ENCODE measurements at regions not wholly inside any gene's neighbourhood (a gene's known extent, or its start where the extent isn't known, plus 50 kb on each side); places are given as distances from the start of the nearest gene placed in this dataset.
"Not testable (repeated sequence)": the region's sequence is repeated elsewhere in the genome, so short reads cannot be mapped to it uniquely, and the experiment has no call there.

GRCh38 chr6:125597411-125598253 is 151.8 kb upstream of the HEY2 start:
- peak; percentile 98 for DNase-seq

GRCh38 chr6:125598422-125598821 is 151.0 kb upstream of the HEY2 start:
- peak; percentile 99 for DNase-seq

- DNase-seq = no peak
Measured at GRCh38 chr6:125604257-125604656, 145.2 kb upstream of the HEY2 start.

GRCh38 chr6:125611573-125612344 is 137.7 kb upstream of the HEY2 start:
- peak; percentile 72 for DNase-seq

- peak; percentile 40 for DNase-seq
Measured at GRCh38 chr6:125612345-125612846, 137.0 kb upstream of the HEY2 start.

- no peak for DNase-seq
Measured at GRCh38 chr6:125618629-125619028, 130.8 kb upstream of the HEY2 start.

GRCh38 chr6:125623085-125623484 is 126.3 kb upstream of the HEY2 start:
- DNase-seq = no peak

- no peak for DNase-seq
Measured at GRCh38 chr6:125631165-125631564, 118.3 kb upstream of the HEY2 start.

- not testable (repeated sequence) for DNase-seq
Measured at GRCh38 chr6:125636011-125636410, 113.4 kb upstream of the HEY2 start.

GRCh38 chr6:125636671-125637070 is 112.8 kb upstream of the HEY2 start:
- no peak for DNase-seq

- DNase-seq = no peak
Measured at GRCh38 chr6:125637207-125637606, 112.2 kb upstream of the HEY2 start.

GRCh38 chr6:125639466-125640020 is 109.9 kb upstream of the HEY2 start:
- no peak for DNase-seq

- no peak for DNase-seq
Measured at GRCh38 chr6:125640441-125641150, 108.8 kb upstream of the HEY2 start.

- not testable (repeated sequence) for DNase-seq
Measured at GRCh38 chr6:125643967-125644661, 105.3 kb upstream of the HEY2 start.

- no peak for DNase-seq
Measured at GRCh38 chr6:125647391-125647790, 102.0 kb upstream of the HEY2 start.

- DNase-seq = not testable (repeated sequence)
Measured at GRCh38 chr6:125653752-125654151, 95.7 kb upstream of the HEY2 start.

GRCh38 chr6:125655511-125655910 is 93.9 kb upstream of the HEY2 start:
- DNase-seq = no peak

GRCh38 chr6:125656287-125656870 is 93.1 kb upstream of the HEY2 start:
- DNase-seq = peak; percentile 88

GRCh38 chr6:125658136-125658535 is 91.3 kb upstream of the HEY2 start:
- no peak for DNase-seq

- no peak for DNase-seq
Measured at GRCh38 chr6:125658759-125659431, 90.5 kb upstream of the HEY2 start.

- DNase-seq = no peak
Measured at GRCh38 chr6:125659887-125660286, 89.5 kb upstream of the HEY2 start.

All from NCI-H774 (cell line).